SU-DHL-6 (cell line): ENCODE measurements at regions not wholly inside any gene's neighbourhood (a gene's known extent, or its start where the extent isn't known, plus 50 kb on each side); places are given as distances from the start of the nearest gene placed in this dataset.

Experiments used
- H2AFZ ChIP-seq: fragments of 200-600 bp; sonication (generic); 2 replicates; pipeline ENCODE4 v1.6.1; 2014; ENCODE audit warnings: low read depth, mild to moderate bottlenecking, moderate library complexity, mixed read lengths, antibody characterized with exemption, low read length; ENCODE audit not compliant: severe bottlenecking
- H3F3A ChIP-seq: fragments of 200-600 bp; shearing (Covaris generic); 2 replicates; pipeline ENCODE4 v1.6.0; 2016; ENCODE audit warnings: antibody characterized with exemption, mild to moderate bottlenecking; ENCODE audit not compliant: insufficient read depth
- H3K27ac ChIP-seq: fragments of 200-600 bp; sonication (generic); 2 replicates; pipeline ENCODE4 v1.5.1; 2016; ENCODE audit warnings: low read depth, mild to moderate bottlenecking, low read length, moderate library complexity, mixed read lengths
- H3K27me3 ChIP-seq: fragments of 200-600 bp; sonication (generic), shearing (Covaris generic); 2 replicates; pipeline ENCODE4 v1.6.0; 2014; ENCODE audit warnings: mild to moderate bottlenecking, low read length
- H3K36me3 ChIP-seq: fragments of 200-600 bp; sonication (generic); 2 replicates; pipeline ENCODE4 v1.6.1; 2014; ENCODE audit warnings: mild to moderate bottlenecking, low read length, mixed read lengths
- H3K4me2 ChIP-seq: fragments of 300-600, 200-600 bp; shearing (Covaris generic), sonication (generic); 2 replicates; pipeline ENCODE4 v1.6.0; 2014; ENCODE audit warnings: low read length, low read depth, mild to moderate bottlenecking; ENCODE audit not compliant: poor library complexity, severe bottlenecking
- H3K4me3 ChIP-seq: fragments of 200-600 bp; sonication (generic); 2 replicates; pipeline ENCODE4 v1.5.1; 2014; ENCODE audit warnings: antibody characterized with exemption, low read length, mild to moderate bottlenecking, mixed read lengths; ENCODE audit not compliant: insufficient read depth, poor library complexity, severe bottlenecking
- H3K79me2 ChIP-seq: fragments of 200-600 bp; sonication (generic); 2 replicates; pipeline ENCODE4 v1.6.1; 2014; ENCODE audit warnings: mild to moderate bottlenecking, low read length, moderate library complexity; ENCODE audit not compliant: insufficient read depth
- H3K9ac ChIP-seq: fragments of 200-600 bp; sonication (generic); 2 replicates; pipeline ENCODE4 v1.7.0; 2014; ENCODE audit warnings: mild to moderate bottlenecking, low read length
- H3K9me2 ChIP-seq: fragments of 200-600 bp; sonication (generic); replicated peaks from 2 replicates; pipeline ENCODE4 v1.6.1; 2014; ENCODE audit warnings: low read length; ENCODE audit not compliant: insufficient read depth
- H3K9me3 ChIP-seq: fragments of 200-600 bp; sonication (generic); 2 replicates; pipeline ENCODE4 v1.6.1; 2014; ENCODE audit warnings: low read length, mixed read lengths; ENCODE audit not compliant: insufficient read depth
- H4K20me1 ChIP-seq: fragments of 200-600 bp; sonication (generic); 2 replicates; pipeline ENCODE4 v1.6.1; 2014; ENCODE audit warnings: low read depth, mild to moderate bottlenecking, antibody characterized with exemption, low read length, moderate library complexity, mixed read lengths
- EZH2phosphoT487 ChIP-seq: fragments of 200-600 bp; sonication (generic), shearing (Covaris generic); conservative IDR thresholded peaks from 2 replicates; pipeline ENCODE4 v1.6.1; 2018; ENCODE audit warnings: mild to moderate bottlenecking, antibody characterized with exemption, low read length, moderate library complexity, mixed read lengths
- TF ChIP-seq, protein P1 (sequence below): fragments of 200-600 bp; sonication (generic); IDR thresholded peaks from one replicate; pipeline ENCODE4 v1.5.1; 2017; ENCODE audit warnings: antibody characterized with exemption, mild to moderate bottlenecking, low read length, moderate library complexity; ENCODE audit not compliant: insufficient read depth, poor library complexity, severe bottlenecking

DNA sequence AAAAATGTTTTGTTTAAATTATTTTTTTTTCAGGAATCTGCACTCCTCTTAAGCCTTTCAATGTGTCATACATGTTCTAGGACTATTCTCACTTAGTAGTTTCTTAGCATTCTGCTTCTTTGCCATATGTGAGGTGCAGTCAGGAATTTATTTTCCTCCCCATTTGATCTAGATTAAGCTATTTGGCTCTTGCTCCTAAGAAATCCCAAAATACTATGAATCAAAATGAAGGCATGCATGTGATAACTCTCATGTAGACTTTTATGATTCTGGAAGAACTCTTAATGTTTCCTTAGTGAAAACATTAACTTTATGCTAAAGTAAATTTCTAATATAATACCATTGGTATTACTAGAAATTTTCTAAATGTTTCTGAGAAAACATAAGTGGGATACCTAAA is 664.5 kb downstream of the RAPGEF2 start:
- H3K4me3 ChIP-seq = no peak overlapping the region
- H3K79me2 ChIP-seq = no peaks in the 10 kb centered on the region
- no peaks in the 10 kb centered on the region for H3K27me3 ChIP-seq
- H3K27ac ChIP-seq = no peak overlapping the region
- no peaks in the 10 kb centered on the region for H3K9me3 ChIP-seq
- no peaks in the 10 kb centered on the region for H3K36me3 ChIP-seq
- H4K20me1 ChIP-seq = no peaks in the 10 kb centered on the region
- no peaks in the 10 kb centered on the region for H3F3A ChIP-seq
- no peak overlapping the region for H3K4me2 ChIP-seq
- no peak overlapping the region for H2AFZ ChIP-seq
- TF ChIP-seq, protein P1, sequence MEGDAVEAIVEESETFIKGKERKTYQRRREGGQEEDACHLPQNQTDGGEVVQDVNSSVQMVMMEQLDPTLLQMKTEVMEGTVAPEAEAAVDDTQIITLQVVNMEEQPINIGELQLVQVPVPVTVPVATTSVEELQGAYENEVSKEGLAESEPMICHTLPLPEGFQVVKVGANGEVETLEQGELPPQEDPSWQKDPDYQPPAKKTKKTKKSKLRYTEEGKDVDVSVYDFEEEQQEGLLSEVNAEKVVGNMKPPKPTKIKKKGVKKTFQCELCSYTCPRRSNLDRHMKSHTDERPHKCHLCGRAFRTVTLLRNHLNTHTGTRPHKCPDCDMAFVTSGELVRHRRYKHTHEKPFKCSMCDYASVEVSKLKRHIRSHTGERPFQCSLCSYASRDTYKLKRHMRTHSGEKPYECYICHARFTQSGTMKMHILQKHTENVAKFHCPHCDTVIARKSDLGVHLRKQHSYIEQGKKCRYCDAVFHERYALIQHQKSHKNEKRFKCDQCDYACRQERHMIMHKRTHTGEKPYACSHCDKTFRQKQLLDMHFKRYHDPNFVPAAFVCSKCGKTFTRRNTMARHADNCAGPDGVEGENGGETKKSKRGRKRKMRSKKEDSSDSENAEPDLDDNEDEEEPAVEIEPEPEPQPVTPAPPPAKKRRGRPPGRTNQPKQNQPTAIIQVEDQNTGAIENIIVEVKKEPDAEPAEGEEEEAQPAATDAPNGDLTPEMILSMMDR = no peak
- no peak for TF ChIP-seq EZH2phosphoT487
- H3K9me2 ChIP-seq = no peaks in the 10 kb centered on the region
- no peak overlapping the region for H3K9ac ChIP-seq

DNA sequence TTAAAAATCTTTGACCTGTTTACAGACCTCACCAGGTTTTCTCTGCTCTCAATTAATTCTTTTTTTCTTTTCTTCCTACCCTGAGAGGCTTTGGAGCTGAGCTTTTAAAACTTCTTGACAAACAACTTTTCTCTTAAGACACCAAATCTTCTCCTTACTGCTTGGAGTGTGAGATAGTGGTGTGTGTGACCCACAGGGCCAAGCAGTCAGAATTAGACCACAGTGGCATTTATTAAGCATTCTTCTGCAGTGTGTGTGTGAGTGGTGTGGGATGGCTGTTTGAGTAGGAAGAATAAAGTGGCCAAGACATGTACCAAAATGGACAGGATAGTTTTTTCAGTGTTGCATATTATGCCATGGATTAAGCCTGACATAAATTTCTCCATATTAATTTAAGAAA is 665.1 kb downstream of the RAPGEF2 start:
- no peaks in the 10 kb centered on the region for H4K20me1 ChIP-seq
- no peak overlapping the region for H3K4me2 ChIP-seq
- no peaks in the 10 kb centered on the region for H3K9me2 ChIP-seq
- no peak overlapping the region for H3K9ac ChIP-seq
- no peak overlapping the region for H3K27ac ChIP-seq
- no peaks in the 10 kb centered on the region for H3F3A ChIP-seq
- no peaks in the 10 kb centered on the region for H3K79me2 ChIP-seq
- H3K27me3 ChIP-seq = no peaks in the 10 kb centered on the region
- no peak overlapping the region for H3K4me3 ChIP-seq
- TF ChIP-seq EZH2phosphoT487 = no peak
- TF ChIP-seq, protein P1 = no peak
- H3K9me3 ChIP-seq = no peaks in the 10 kb centered on the region
- H2AFZ ChIP-seq = no peak overlapping the region
- no peaks in the 10 kb centered on the region for H3K36me3 ChIP-seq

DNA sequence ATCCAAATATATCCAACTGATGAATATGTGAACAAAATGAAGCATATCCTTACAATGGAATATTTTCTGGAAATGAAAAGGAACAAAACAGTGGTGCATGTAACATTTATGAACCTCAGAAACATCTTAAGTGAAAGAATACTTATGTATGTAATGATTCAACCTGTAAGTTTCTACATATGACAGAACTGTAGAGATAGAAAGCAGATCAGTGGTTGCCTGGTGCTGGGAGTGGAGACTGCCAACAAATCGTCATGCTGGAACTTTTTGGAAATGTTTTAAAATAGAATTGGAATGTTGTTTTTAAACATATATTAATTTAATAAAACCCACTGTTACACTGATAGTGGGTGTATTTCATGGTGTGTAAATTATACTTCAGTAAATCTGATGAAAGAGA is 667.5 kb downstream of the RAPGEF2 start:
- H3K27me3 ChIP-seq = no peaks in the 10 kb centered on the region
- H3K9me2 ChIP-seq = no peaks in the 10 kb centered on the region
- TF ChIP-seq EZH2phosphoT487 = no peak
- TF ChIP-seq, protein P1 = no peak
- no peaks in the 10 kb centered on the region for H3K9me3 ChIP-seq
- H3K36me3 ChIP-seq = no peaks in the 10 kb centered on the region
- no peaks in the 10 kb centered on the region for H4K20me1 ChIP-seq
- no peak overlapping the region for H3K4me2 ChIP-seq
- H3K27ac ChIP-seq = no peak overlapping the region
- no peak overlapping the region for H3K4me3 ChIP-seq
- no peak overlapping the region for H3K9ac ChIP-seq
- H3F3A ChIP-seq = no peaks in the 10 kb centered on the region
- no peaks in the 10 kb centered on the region for H3K79me2 ChIP-seq
- no peak overlapping the region for H2AFZ ChIP-seq

DNA sequence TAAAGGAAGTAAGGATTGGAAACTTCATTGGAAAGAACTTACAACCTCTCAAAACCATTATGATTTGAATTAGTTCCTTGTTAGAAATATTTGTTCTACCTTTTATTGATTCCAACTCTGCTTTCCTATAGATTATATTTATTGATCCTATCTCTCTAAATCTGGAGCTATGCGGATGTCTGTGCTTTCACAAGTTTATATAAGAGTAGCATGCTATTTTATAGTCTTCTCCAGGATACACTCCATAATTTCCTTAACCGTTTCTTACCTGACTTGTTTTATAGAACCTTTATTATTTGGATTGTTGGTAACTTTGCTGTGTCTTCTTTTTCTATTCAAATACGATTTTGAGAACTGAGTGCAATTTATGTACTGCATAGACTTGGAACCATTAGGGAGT is 668.1 kb downstream of the RAPGEF2 start:
- Histone ChIP-seq H3K9me3 (no peaks in the 10 kb centered on the region), H3F3A (no peaks in the 10 kb centered on the region), H3K27ac (no peak overlapping the region), H3K4me2 (no peak overlapping the region), H2AFZ (no peak overlapping the region), H3K79me2 (no peaks in the 10 kb centered on the region), H3K4me3 (no peak overlapping the region), H3K9me2 (no peaks in the 10 kb centered on the region), H3K36me3 (no peaks in the 10 kb centered on the region), H3K9ac (no peak overlapping the region), H3K27me3 (no peaks in the 10 kb centered on the region), H4K20me1 (no peaks in the 10 kb centered on the region)
- TF ChIP-seq, protein P1 = no peak
- no peak for TF ChIP-seq EZH2phosphoT487
